GM12873 (cell line): ENCODE measurements at regions not wholly inside any gene's neighbourhood (a gene's known extent, or its start where the extent isn't known, plus 50 kb on each side); places are given as distances from the start of the nearest gene placed in this dataset.

ENCODE experiments used
- CTCF ChIP-seq: IDR thresholded peaks from 2 replicates; pipeline ENCODE4 v1.5.1; 2012; ENCODE audit warnings: low read depth, mild to moderate bottlenecking, moderate library complexity, low read length, control low read depth; ENCODE audit not compliant: insufficient read depth; ENCODE audit errors: missing control alignments

GRCh38 chr9:108588246-108588645 is 267.5 kb downstream of the ACTL7B start:
- TF ChIP-seq CTCF: no peak

- TF ChIP-seq CTCF: no peak
These were observed 269.2 kb downstream of the ACTL7B start for GRCh38 chr9:108586471-108587139.

- TF ChIP-seq CTCF: no peak
These were observed 270.9 kb downstream of the ACTL7B start for GRCh38 chr9:108584860-108585259.

GRCh38 chr9:108582726-108583125 is 273.1 kb downstream of the ACTL7B start:
- no peak for TF ChIP-seq CTCF

- no peak for TF ChIP-seq CTCF
These were observed 275.9 kb downstream of the ACTL7B start for GRCh38 chr9:108579757-108580439.

GRCh38 chr9:108575276-108575675 is 280.5 kb downstream of the ACTL7B start:
- no peak for TF ChIP-seq CTCF

GRCh38 chr9:108569624-108570023 is 286.2 kb downstream of the ACTL7B start:
- no peak for TF ChIP-seq CTCF
